SK-N-SH (cell line): ENCODE measurements at regions not wholly inside any gene's neighbourhood (a gene's known extent, or its start where the extent isn't known, plus 50 kb on each side); places are given as distances from the start of the nearest gene placed in this dataset.
"Not testable (repeated sequence)": the region's sequence is repeated elsewhere in the genome, so short reads cannot be mapped to it uniquely, and the experiment has no call there.

ENCODE experiments used
- CTCF ChIA-PET: fragments of 300-600, 350-600 bp; formaldehyde crosslinking; extraction: SDS; loops from one replicate; lab custom pipeline; 2021; lab: Yijun Ruan, JAX
- POLR2A ChIA-PET: fragments of 350-600 bp; sonication (Branson Sonifier 250); formaldehyde crosslinking; extraction: SDS; loops from one replicate; lab custom pipeline; 2020; ENCODE audit warnings: antibody characterized with exemption, inconsistent platforms; lab: Yijun Ruan, JAX
- DNase-seq: peaks from one replicate; pipeline ENCODE4 v3.0.0; 2012
- H2AFZ ChIP-seq: fragments of 200-600 bp; sonication (generic); 2 replicates; pipeline ENCODE4 v1.8.1; 2016; ENCODE audit warnings: antibody characterized with exemption, mild to moderate bottlenecking, low read depth
- H3F3A ChIP-seq: fragments of 200-600 bp; sonication (generic); replicated peaks from 2 replicates; pipeline ENCODE3; 2016; ENCODE audit warnings: antibody characterized with exemption, mild to moderate bottlenecking; ENCODE audit not compliant: insufficient read depth
- H3K27ac ChIP-seq, 2 experiments: fragments of 200-500 bp in 1 of 2; fragments of 200-600 bp in 1 of 2; sonication (Bioruptor generic) in 1 of 2; sonication (generic), shearing (Covaris generic) in 1 of 2; 2 replicates each; pipeline versions ENCODE4 v1.5.1 to v1.6.1; 2014 to 2016; ENCODE audit warnings: low read depth in 2 of 2, inconsistent platforms in 1 of 2, low read length in 1 of 2, mild to moderate bottlenecking in 1 of 2, mixed read lengths in 1 of 2
- H3K27me3 ChIP-seq: fragments of 200-600 bp; sonication (generic), shearing (Covaris generic); 2 replicates; pipeline ENCODE4 v1.6.1; 2016; ENCODE audit warnings: mixed run types; ENCODE audit not compliant: insufficient read depth
- H3K36me3 ChIP-seq, 2 experiments: fragments of 200-500 bp in 1 of 2; fragments of 200-600 bp in 1 of 2; sonication (Bioruptor generic) in 1 of 2; sonication (generic) in 1 of 2; replicated peaks in 1 of 2; 2 replicates each; pipeline versions ENCODE3 to v1.5.1; 2014 to 2016; ENCODE audit warnings: low read length in 1 of 2, mild to moderate bottlenecking in 1 of 2; ENCODE audit not compliant: insufficient read depth in 2 of 2, control insufficient read depth in 1 of 2
- H3K4me1 ChIP-seq, 2 experiments: fragments of 200-500 bp in 1 of 2; fragments of 200-600 bp in 1 of 2; sonication (Bioruptor generic) in 1 of 2; sonication (generic), shearing (Covaris generic) in 1 of 2; 2 replicates each; pipeline versions ENCODE4 v1.5.1 to v1.6.1; 2014 to 2016; ENCODE audit warnings: low read depth in 1 of 2, low read length in 1 of 2, mixed run types in 1 of 2; ENCODE audit not compliant: insufficient read depth in 2 of 2, control insufficient read depth in 1 of 2
- H3K4me2 ChIP-seq: fragments of 200-600 bp; sonication (generic), shearing (Covaris generic); 2 replicates; pipeline ENCODE4 v1.6.1; 2017; ENCODE audit warnings: mixed run types
- H3K4me3 ChIP-seq, 2 experiments: fragments of 200-500 bp in 1 of 2; fragments of 200-600 bp in 1 of 2; sonication (Bioruptor generic) in 1 of 2; sonication (generic), shearing (Covaris generic) in 1 of 2; 2 replicates each; pipeline versions ENCODE4 v1.5.1 to v1.8.1; 2014 to 2016; ENCODE audit warnings: low read depth in 2 of 2, inconsistent platforms in 1 of 2, low read length in 1 of 2, mild to moderate bottlenecking in 1 of 2, mixed read lengths in 1 of 2, moderate library complexity in 1 of 2
- H3K79me2 ChIP-seq: fragments of 200-600 bp; sonication (generic); 2 replicates; pipeline ENCODE4 v1.8.1; 2017; ENCODE audit warnings: mild to moderate bottlenecking; ENCODE audit not compliant: insufficient read depth
- H3K9ac ChIP-seq: fragments of 200-600 bp; sonication (generic); 2 replicates; pipeline ENCODE4 v1.6.1; 2017; ENCODE audit warnings: mixed run types
- H3K9me2 ChIP-seq: fragments of 200-600 bp; sonication (generic); 2 replicates; pipeline ENCODE4 v1.6.1; 2017; ENCODE audit warnings: mixed run types
- H3K9me3 ChIP-seq: fragments of 200-600 bp; sonication (generic); 2 replicates; pipeline ENCODE4 v1.6.1; 2017; ENCODE audit warnings: mixed run types, mild to moderate bottlenecking, moderate library complexity
- H4K20me1 ChIP-seq: fragments of 200-600 bp; sonication (generic); 2 replicates; pipeline ENCODE4 v1.6.1; 2017; ENCODE audit warnings: mild to moderate bottlenecking, mixed run types; ENCODE audit not compliant: insufficient read depth
- CTCF ChIP-seq: fragments of 200-600 bp; sonication (generic); IDR thresholded peaks from 2 replicates; pipeline ENCODE4 v1.6.1; 2017; ENCODE audit warnings: antibody characterized with exemption, mild to moderate bottlenecking, moderate library complexity
- ELF1 ChIP-seq: IDR thresholded peaks from 2 replicates; pipeline ENCODE4 v1.4.0; 2012
- EP300 ChIP-seq, 2 experiments: IDR thresholded peaks; 2 replicates each; pipeline versions ENCODE4 v1.4.0 to v1.6.1; 2012; ENCODE audit warnings: borderline replicate concordance in 1 of 2, low read depth in 1 of 2, low read length in 1 of 2
- FOXM1 ChIP-seq: IDR thresholded peaks from 2 replicates; pipeline ENCODE4 v1.4.0; 2012; ENCODE audit warnings: low read depth, mild to moderate bottlenecking
- RAD21 ChIP-seq: IDR thresholded peaks from 2 replicates; pipeline ENCODE4 v1.6.1; 2012; ENCODE audit warnings: mild to moderate bottlenecking, low read length
- RCOR1 ChIP-seq: fragments of 150-350 bp; IDR thresholded peaks from 2 replicates; pipeline ENCODE4 v1.6.1; 2017; ENCODE audit warnings: antibody characterized with exemption, low read length
- REST ChIP-seq: IDR thresholded peaks from 2 replicates; pipeline ENCODE4 v1.6.1; 2012; ENCODE audit warnings: mild to moderate bottlenecking, low read depth, low read length, moderate library complexity
- RFX5 ChIP-seq: IDR thresholded peaks from 2 replicates; pipeline ENCODE4 v1.6.1; 2012; ENCODE audit warnings: mild to moderate bottlenecking, improper control_type of control experiment, low read length
- SMC3 ChIP-seq: IDR thresholded peaks from 2 replicates; pipeline ENCODE4 v1.6.1; 2012; ENCODE audit warnings: low read depth, low read length, improper control_type of control experiment
- TCF12 ChIP-seq: IDR thresholded peaks from 2 replicates; pipeline ENCODE4 v1.4.0; 2012
- WGBS: methylation state at CpG from one replicate; pipeline ENCODE4 v1.1.6; 2017; ENCODE audit warnings: low lambda C conversion rate; 5-methylcytosine and 5-hydroxymethylcytosine counted together

- Histone ChIP-seq H3K9me2 (no peaks in the 10 kb centered on the region), H3K4me3 (no peak overlapping the region), H3K4me2 (no peak overlapping the region), H3K4me1 (peaks cover 3 to 9% of the 10 kb centered on the region in 2 experiments; a peak in 2 of 4 replicates), H3K79me2 (no peaks in the 10 kb centered on the region), H2AFZ (peak overlapping the region; percentile 17; the same call in 1 of the 2 replicates), H3K27ac (peak overlapping the region in 1 of 2 experiments; percentile 25; a peak in 1 of 4 replicates), H3K9me3 (no peaks in the 10 kb centered on the region), H4K20me1 (no peaks in the 10 kb centered on the region), H3F3A (no peaks in the 10 kb centered on the region), H3K27me3 (no peaks in the 10 kb centered on the region), H3K36me3 (no peaks in the 10 kb centered on the region), H3K9ac (no peak overlapping the region)
- peak; percentile 47 for DNase-seq
- peak; percentile 73 for TF ChIP-seq RAD21
- TF ChIP-seq FOXM1: no peak
- peak; percentile 40 for TF ChIP-seq SMC3
- peak; percentile 71 for TF ChIP-seq CTCF
- no peak for TF ChIP-seq RFX5
- TF ChIP-seq RCOR1: no peak
- CTCF ChIA-PET: interaction anchor here (0.6 to 2.2 kb wide), 5 partner anchors 18 to 524 kb away, joined by 3 to 11 read pairs (median 3); no protein-coding TSS in a partner anchor
- 43% methylated on average over 3 of the region's 3 CpGs for WGBS
- POLR2A ChIA-PET: interaction anchor here (0.7 kb wide), 1 partner anchor 123 kb away, joined by 4 read pairs; no protein-coding TSS in a partner anchor
These were observed 121.0 kb upstream of the XPO1 start for GRCh38 chr2:61658841-61659780.

- H3K27ac ChIP-seq, H3K9ac ChIP-seq, H4K20me1 ChIP-seq, H2AFZ ChIP-seq, H3K79me2 ChIP-seq, H3K9me3 ChIP-seq, H3K4me2 ChIP-seq, H3K27me3 ChIP-seq, H3K4me1 ChIP-seq, CTCF ChIA-PET, H3K36me3 ChIP-seq, H3K4me3 ChIP-seq, DNase-seq, H3K9me2 ChIP-seq, POLR2A ChIA-PET: not testable (repeated sequence)
- H3F3A ChIP-seq: peaks cover 13% of the 10 kb centered on the region
- 51% methylated on average over 3 of the region's 3 CpGs for WGBS
These were observed 111.8 kb upstream of the XPO1 start for GRCh38 chr2:61649946-61650345.

GRCh38 chr2:61649021-61649420, 110.9 kb upstream of the XPO1 start:
- Histone ChIP-seq H3F3A (peaks cover 13% of the 10 kb centered on the region), H3K9me3 (no peaks in the 10 kb centered on the region), H3K4me3 (no peak overlapping the region), H3K27ac (no peak overlapping the region), H4K20me1 (no peaks in the 10 kb centered on the region), H2AFZ (no peak overlapping the region), H3K4me2 (no peak overlapping the region), H3K36me3 (no peaks in the 10 kb centered on the region), H3K9me2 (no peaks in the 10 kb centered on the region; the same call in 1 of the 2 replicates), H3K9ac (no peak overlapping the region), H3K27me3 (no peaks in the 10 kb centered on the region), H3K4me1 (no peaks in the 10 kb centered on the region), H3K79me2 (no peaks in the 10 kb centered on the region)
- 62% methylated on average over 2 of the region's 2 CpGs for WGBS
- DNase-seq: no peak
- ChIA-PET CTCF (no interaction called here), POLR2A (no interaction called here)
- TF ChIP-seq TCF12 (no peak), REST (no peak), EP300 (IDR thresholded peaks at IDR 0.05; ENCODE audit: borderline replicate concordance in 1 of 2, low read depth in 1 of 2, low read length in 1 of 2) (no peak), ELF1 (no peak), RAD21 (no peak), CTCF (no peak)
